H7 (cell line): ENCODE measurements at regions not wholly inside any gene's neighbourhood (a gene's known extent, or its start where the extent isn't known, plus 50 kb on each side); places are given as distances from the start of the nearest gene placed in this dataset.

ENCODE experiments used
- DNase-seq: peaks from one replicate; pipeline ENCODE4 v3.0.0; 2012
- H3K27me3 ChIP-seq: 2 replicates; pipeline ENCODE4 v1.6.0; 2011; ENCODE audit warnings: mild to moderate bottlenecking, low read length; ENCODE audit not compliant: control insufficient read depth, insufficient read depth
- H3K36me3 ChIP-seq: replicated peaks from 2 replicates; pipeline ENCODE4 v1.5.1; 2011; ENCODE audit warnings: low read length; ENCODE audit not compliant: control insufficient read depth, insufficient read depth
- H3K4me3 ChIP-seq: 2 replicates; pipeline ENCODE4 v1.5.1; 2011; ENCODE audit warnings: low read depth, mild to moderate bottlenecking, control low read depth, low read length, moderate library complexity; ENCODE audit not compliant: insufficient read depth

DNA sequence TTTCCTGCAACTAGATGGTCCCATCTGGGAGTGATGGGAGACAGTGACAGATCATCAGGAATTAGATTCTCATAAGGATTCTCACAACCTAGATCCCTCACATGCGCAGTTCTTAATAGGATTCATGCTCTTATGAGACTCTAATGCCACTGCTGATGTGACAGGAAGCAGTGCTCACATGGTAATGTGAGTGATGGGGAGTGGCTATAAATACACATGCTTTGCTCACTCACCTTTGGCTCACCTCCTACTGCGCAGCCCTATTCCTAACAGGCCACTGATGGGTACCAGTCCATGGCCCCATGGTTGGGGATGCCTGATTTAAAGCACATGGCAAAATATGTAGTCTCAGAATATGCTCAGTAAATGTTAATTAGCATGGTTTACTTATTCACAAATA, 80.6 kb upstream of the MBOAT1 start:
- Histone ChIP-seq H3K27me3 (no peaks in the 10 kb centered on the region), H3K4me3 (no peak overlapping the region), H3K36me3 (no peaks in the 10 kb centered on the region)
- DNase-seq: no peak

DNA sequence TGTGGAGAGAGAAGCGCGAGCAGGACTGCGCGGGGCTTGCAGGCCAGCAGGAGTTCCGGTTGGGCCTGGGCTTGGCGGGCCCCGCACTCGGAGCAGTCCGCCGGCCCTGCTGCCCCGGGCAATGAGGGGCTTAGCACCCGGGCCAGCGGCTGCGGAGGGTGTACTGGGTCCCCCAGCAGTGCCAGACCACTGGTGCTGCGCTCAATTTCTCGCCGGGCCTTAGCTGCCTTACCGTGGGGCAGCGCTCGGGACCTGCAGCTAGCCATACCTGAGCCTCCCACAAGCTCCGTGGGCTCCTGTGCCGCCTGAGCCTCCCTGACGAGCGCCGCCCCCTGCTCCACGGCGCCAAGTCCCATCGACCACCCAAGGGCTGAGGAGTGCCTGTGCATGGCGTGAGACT, 89.0 kb upstream of the MBOAT1 start:
- no peak for DNase-seq
- H3K36me3 ChIP-seq: no peaks in the 10 kb centered on the region
- no peak overlapping the region for H3K4me3 ChIP-seq
- no peaks in the 10 kb centered on the region for H3K27me3 ChIP-seq

DNA sequence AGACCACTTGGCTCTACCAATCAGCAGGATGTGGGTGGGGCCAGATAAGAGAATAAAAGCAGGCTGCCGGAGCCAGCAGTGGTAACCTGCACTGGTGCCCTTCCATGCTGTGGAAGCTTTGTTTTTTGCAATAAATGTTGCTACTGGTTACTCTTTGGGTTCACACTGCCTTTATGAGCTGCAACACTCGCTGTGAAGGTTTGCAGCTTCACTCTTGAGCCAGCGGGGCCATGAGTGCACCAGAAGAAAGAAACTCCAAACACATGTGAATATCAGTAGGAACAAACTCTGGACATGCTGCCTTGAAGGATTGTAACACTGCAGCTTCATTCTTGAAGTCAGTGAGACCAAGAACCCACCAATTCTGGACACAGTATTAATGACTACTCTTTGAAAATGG, 89.9 kb upstream of the MBOAT1 start:
- H3K36me3 ChIP-seq: no peaks in the 10 kb centered on the region
- no peaks in the 10 kb centered on the region for H3K27me3 ChIP-seq
- no peak for DNase-seq
- H3K4me3 ChIP-seq: no peak overlapping the region

DNA sequence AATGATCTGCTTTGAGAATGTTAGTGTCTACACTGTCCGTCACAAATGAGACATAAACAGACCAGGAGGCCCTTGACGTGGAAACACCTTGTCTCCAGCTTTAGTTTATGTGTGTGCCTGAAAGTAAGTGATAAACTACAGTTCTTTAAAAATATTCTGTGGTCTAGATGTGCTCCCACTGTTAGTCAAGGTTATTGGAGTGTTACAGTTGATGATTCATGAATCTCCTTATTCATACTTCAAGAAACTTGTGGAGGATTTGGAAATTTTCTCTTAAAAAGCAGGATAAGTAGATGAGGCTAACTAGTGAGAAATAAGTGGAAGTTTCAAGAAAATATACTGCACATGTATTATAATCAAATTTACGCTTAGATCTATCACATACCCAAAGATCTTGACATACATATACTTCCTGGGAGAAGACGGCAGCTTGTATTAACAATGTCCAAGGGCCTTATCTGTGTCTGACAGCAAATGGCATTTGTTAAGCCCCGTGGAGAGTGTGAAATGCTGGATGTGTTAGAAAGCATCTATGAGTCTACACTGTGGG, 90.5 kb upstream of the MBOAT1 start:
- H3K36me3 ChIP-seq: no peaks in the 10 kb centered on the region
- H3K27me3 ChIP-seq: no peaks in the 10 kb centered on the region
- DNase-seq: no peak
- no peak overlapping the region for H3K4me3 ChIP-seq

DNA sequence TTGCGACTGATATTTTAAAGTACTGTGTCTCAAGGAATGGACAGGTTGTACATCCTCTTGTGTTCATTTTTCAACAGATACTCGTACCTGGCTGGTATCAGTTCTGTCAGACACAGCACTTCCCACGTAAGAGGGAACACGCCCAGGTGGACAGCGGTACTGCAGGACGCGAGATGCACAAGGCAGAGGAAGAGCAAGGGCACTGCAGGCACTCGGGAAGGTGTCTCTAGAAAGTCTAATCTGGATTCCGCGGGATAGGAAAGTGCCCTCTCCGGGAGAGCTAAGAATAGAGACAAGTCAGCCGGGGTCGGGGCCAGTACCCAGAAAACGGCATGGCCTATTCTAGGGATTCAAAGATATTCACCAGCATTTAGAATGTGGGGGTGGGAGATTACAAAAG, 94.2 kb upstream of the MBOAT1 start:
- Histone ChIP-seq H3K36me3 (no peaks in the 10 kb centered on the region), H3K27me3 (no peaks in the 10 kb centered on the region), H3K4me3 (no peak overlapping the region)
- peak; percentile 50 for DNase-seq

DNA sequence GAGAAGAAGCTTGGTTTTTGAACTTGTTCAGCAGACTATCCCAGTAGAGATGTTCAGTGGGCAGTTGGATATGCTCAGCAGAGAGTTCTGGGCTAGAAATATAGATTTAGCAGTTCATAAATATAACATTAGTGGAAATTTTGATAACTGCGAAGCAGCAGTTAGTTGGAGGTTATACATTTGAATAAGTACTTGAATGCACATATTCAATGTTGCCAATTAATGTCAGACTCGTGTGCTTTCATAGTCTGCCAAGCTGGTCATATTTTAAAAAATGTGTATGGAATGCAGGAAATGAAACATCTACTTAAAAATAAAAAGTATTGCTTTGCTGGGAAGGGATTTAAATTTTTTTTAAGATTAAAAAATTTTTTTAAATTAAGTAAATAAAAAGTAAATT, 92.5 kb upstream of the E2F3 start:
- no peaks in the 10 kb centered on the region for H3K27me3 ChIP-seq
- H3K4me3 ChIP-seq: no peak overlapping the region
- H3K36me3 ChIP-seq: no peaks in the 10 kb centered on the region
- no peak for DNase-seq

DNA sequence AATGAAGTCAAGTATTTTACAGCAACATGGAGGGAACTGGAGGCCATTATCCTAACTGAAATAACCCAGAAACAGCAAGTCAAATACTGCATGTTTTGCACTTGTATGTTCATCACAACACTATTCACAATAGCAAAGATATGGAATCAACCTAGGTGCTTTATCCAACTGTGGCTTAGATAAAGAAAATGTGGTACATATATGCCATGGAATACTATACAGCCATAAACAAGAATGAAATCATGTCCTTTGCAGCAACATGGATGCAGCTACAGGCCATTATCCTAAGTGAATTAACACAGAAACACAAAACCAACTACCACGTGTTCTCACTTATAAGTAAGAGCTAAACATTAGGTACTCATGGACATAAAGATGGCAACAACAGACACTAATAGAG, 91.5 kb upstream of the E2F3 start:
- no peaks in the 10 kb centered on the region for H3K27me3 ChIP-seq
- H3K36me3 ChIP-seq: no peaks in the 10 kb centered on the region
- DNase-seq: no peak
- H3K4me3 ChIP-seq: no peak overlapping the region

DNA sequence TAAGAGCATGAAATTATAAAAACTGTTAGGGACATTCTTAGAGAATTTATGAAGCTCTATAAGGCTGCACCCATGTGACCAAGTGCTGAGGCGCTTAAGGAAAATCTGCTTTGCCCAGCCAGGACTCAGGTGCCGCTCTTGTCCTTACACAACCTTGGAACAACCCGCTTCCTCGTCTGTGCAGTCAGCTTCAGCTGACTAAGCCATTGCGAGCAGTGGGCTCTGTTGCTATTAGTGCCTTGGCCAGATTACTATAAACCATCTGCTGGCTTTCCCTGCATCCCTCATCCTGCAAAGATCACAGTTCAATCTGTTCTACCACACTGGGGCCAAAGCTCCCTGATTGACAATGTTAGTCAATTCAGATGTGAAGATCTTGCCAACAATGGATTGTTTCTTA, 89.1 kb upstream of the E2F3 start:
- DNase-seq: no peak
- Histone ChIP-seq H3K4me3 (no peak overlapping the region), H3K36me3 (no peaks in the 10 kb centered on the region), H3K27me3 (no peaks in the 10 kb centered on the region)

DNA sequence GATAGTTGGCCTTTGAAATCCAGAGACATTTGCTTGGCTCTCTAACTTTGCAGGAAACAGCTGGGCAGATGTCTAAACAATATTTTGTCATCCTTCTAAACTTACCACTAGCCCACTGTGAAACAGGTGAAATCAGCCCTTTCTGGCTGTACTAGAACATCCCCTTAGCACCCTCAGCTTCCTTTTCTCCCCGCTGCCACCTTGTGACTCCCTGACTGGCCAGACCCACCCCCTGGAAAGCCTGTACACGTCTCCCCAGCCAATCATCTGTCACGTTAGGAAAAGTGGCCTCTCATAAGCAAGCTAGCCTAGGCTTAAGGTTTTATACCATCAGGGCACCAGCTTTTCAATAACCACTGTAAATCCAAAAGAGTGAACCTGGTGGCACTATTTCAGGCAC, 88.6 kb upstream of the E2F3 start:
- DNase-seq: no peak
- H3K4me3 ChIP-seq: no peak overlapping the region
- no peaks in the 10 kb centered on the region for H3K27me3 ChIP-seq
- H3K36me3 ChIP-seq: no peaks in the 10 kb centered on the region

DNA sequence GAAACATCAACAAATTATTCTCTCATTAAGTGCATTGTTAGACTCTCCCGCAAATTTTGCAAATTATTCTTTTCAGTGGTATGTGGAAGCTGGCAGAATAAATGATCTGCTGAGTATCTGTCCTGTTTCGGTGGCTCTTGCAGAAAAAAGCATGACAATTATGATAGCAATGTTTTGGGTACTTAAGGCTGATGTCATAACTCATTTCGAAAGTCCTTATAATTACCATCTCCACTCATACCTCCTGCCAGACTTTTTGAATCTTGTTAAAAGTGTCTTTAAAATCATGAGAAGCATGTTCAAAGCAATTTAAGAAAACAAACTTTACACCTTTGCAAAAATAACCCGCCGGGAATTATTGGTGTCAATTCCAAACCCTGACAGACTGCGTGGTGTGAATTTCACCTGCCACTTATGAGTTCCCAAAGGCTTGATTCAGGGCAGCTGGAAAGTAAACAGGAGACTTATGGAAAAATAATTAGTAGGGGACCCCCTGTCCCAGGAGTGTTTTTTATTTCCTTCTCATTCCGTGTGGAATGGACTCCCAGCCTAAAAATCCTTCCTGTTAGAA, 87.6 kb upstream of the E2F3 start:
- no peaks in the 10 kb centered on the region for H3K36me3 ChIP-seq
- H3K27me3 ChIP-seq: no peaks in the 10 kb centered on the region
- no peak for DNase-seq
- H3K4me3 ChIP-seq: no peak overlapping the region

DNA sequence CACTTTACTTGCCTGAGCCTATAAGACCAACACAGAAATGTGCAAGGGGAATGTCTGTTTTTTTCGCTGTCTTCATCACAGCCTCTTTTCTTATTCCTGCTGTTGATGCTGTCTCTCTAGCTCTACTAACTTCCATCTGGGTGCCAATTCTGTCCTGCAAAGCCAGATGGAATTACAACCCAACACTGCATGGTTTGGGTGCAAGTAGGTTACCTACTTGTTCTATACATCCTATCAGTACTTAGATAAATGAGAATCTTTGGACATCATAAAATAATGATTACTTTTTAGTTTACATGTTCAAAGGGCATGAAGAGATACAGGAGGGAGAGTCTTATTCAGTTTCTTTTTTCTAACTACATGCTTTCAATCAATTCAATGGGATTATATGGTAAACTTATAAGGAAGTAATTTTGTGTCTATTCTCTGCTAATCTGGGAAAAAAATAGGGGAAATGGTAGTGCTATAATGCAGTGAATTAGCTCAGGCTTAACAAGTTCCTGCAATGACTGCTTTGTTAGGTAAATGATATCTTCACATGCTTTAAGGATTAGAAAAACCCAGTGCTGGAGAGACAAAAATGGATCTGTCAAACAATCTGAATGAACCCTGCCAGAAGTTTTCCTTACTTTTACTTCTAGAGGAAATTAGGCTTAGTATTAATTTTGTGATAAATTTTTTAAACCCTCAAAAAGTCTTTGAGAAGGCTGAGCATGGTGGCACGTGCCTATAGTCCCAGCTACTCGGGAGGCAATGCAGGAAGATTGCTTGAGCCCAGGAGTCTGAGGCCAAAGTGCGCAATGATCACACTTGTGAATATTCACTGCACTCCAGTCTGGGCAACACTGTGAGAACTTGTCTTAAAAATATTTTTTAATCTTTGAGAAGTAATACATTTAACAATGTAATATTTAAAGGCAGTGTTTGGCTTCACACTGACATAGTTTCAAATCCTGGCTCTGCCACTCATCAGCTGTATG, 86.5 kb upstream of the E2F3 start:
- no peaks in the 10 kb centered on the region for H3K27me3 ChIP-seq
- DNase-seq: no peak
- no peaks in the 10 kb centered on the region for H3K36me3 ChIP-seq
- no peak overlapping the region for H3K4me3 ChIP-seq

DNA sequence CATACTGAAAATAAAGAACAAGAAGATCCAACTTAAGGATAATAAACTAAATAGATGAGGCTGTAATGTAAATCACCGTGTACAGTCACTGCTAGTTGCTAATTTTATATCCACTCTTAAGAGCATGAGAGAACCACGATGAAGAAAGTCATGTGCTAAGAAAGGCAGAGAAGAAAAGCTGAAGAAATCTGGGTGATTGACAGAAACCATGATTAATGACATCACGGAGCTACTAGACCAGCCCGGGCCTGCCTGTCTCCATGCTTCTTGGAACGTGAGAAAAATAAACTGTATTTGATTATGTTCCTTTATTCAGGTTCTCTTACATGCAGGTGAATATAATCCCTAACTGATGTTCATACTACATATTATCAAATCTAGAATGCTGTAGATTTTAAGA, 84.2 kb upstream of the E2F3 start:
- Histone ChIP-seq H3K27me3 (no peaks in the 10 kb centered on the region), H3K36me3 (no peaks in the 10 kb centered on the region)
- DNase-seq: no peak

DNA sequence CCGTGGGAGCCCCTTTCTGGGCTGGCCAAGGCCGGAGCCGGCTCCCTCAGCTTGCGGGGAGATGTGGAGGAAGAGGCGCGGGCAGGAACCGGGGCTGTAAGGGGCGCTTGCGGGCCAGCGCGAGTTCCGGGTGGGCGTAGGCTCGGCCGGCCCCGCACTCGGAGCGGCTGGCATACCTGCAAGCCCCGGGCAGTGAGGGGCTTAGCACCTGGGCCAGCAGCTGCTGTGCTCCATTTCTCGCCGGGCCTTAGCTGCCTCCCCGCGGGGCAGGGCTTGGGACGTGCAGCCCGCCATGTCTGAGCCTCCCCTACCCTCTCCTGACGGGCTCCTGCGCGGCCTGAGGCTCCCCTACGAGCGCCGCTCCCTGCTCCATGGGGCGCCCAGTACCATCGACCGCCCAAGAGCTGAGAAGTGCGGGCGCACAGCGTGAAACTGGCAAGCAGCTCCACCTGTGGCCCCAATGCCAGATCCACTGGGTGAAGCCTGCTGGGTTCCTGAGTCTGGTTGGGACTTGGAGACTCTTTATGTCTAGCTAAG, 82.8 kb upstream of the E2F3 start:
- Histone ChIP-seq H3K4me3 (no peak overlapping the region), H3K36me3 (no peaks in the 10 kb centered on the region)
- no peak for DNase-seq

More for the DNA sequence above, 84.2 kb upstream of the E2F3 start:
- no peak overlapping the region for H3K4me3 ChIP-seq

DNA sequence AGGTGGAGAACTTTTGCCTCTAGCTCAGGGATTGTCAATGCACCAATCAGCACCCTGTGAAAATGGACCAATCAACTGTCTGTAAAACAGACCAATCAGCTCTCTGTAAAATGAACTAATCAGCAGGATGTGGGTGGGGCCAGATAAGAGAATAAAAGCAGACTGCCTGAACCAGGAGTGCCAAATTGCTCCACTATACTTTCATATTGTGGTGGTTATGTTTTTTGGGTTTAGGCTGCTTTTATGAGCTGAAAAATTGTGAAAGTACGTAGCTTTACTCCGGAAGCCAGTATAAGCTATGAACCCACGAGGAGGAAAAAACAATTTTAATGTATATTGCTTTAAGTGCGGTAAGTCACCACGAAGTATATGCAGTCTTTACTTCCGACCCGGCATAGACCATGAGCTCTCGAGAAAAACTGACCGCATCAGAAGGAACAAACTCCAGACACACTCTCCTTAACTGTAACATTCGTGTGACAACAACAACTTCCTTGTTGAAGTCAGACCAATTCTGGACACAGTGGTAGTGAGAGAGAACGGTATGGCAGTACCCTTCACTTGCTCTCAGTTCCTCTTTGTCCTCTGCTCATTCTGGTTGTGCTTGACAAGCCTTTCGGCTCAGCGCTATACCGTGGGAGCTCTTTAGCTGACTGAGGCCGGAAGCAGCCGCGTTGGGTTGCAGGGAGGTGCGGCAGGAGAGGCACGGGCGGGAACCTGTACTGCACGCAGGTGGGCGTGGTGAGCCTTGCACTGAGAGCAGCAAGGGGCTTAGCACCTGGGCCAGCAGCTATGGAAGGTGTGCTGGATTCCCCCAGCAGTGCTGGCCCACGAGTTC, 81.9 kb upstream of the E2F3 start:
- no peaks in the 10 kb centered on the region for H3K27me3 ChIP-seq
- no peaks in the 10 kb centered on the region for H3K36me3 ChIP-seq
- DNase-seq: no peak
- no peak overlapping the region for H3K4me3 ChIP-seq

More for the DNA sequence above, 82.8 kb upstream of the E2F3 start:
- no peaks in the 10 kb centered on the region for H3K27me3 ChIP-seq
